NCI-H128 (cell line): ENCODE measurements at regions not wholly inside any gene's neighbourhood (a gene's known extent, or its start where the extent isn't known, plus 50 kb on each side); places are given as distances from the start of the nearest gene placed in this dataset.

ENCODE experiments used
- DNase-seq: peaks from one replicate; lab custom pipeline; 2025; ENCODE audit not compliant: unreplicated experiment; lab: John Stamatoyannopoulos, UW

DNA sequence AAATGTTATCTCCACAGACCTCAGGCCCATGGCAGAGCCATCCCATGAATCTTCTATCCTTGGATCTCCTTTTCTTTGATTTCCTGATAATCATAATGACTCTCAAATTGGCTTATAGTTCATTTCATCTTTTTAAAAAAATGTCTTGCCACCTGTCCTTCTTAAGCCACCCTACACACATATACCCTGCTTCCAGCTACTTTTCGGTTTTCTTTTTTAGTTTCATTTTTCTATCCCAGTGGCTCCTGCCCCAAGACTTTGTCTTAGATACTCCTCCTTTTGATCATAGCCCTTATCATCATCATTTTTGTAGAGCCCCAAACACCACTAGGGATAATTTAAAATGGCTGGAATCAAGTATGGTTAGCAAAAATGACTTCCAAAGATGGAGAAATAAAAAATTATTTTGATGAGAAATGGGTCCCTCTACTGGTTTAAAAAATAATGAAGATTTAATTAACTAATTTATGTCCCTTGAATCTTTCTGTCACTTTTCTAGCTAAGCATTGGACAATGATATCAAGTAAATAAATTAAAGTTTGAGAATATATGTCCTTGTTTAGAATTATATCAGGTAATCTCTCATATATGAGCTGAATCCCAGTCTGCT lies 277.3 kb upstream of the SEMA3D start:
- no peak for DNase-seq

DNA sequence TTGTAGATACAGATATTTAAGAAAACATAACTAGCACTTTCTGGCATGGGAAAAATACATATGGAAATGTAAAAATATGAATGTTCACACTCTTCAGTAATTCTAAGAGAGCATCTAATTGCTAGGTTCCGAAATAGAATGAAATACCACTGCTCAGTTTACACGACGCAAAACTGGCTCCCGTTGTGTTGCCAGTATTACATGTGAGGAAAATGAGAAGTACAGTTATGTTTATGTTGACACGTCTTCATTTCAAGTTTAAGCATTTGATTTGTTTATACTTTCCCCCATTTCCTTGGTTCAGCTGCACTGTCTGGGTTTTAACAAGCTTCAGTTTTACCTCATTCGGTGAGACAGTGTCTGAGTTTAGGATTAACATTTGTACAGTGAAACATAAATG lies 275.8 kb upstream of the SEMA3D start:
- DNase-seq = no peak

DNA sequence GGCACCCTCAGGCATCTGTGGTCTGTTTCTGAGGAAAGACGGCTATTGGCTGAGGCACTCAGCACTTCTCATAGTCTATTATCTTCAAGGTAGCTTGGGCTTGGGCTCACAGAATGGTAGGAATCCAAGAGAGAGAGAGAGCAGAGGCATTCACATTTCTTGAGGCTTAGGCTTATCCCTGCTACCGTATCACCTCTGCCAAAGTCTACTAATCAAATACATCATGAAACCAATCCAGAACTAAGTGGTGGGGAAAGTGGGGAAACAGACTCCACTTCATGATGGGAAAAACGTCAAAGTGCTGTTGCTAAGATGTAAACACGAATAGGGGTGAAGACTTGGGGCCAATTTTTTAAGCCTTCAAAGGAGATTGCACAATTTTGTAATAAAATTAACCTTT lies 271.1 kb upstream of the SEMA3D start:
- no peak for DNase-seq

DNA sequence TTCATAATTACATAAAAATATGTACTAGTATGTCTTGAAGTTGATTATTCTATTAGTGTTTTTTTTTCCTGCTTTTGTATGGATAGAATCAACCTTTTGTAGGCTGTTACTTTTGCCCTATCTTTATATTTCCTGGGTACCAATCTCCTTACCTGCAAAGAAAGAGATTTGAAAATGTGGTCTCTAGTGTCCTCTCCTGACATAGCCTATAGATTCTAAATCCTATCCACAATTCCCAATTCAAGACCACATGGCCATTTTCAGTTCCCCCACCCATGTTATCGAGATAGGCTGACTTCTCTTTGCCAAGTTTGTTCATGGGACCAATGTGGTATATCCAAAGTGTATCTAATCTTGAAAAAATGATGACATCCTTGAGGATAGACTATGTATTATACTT lies 269.4 kb upstream of the SEMA3D start:
- DNase-seq = no peak

- no peak for DNase-seq
These were observed 268.0 kb upstream of the SEMA3D start for GRCh38 chr7:85454904-85455303.

GRCh38 chr7:85452674-85453073 lies 265.8 kb upstream of the SEMA3D start:
- DNase-seq = no peak

DNA sequence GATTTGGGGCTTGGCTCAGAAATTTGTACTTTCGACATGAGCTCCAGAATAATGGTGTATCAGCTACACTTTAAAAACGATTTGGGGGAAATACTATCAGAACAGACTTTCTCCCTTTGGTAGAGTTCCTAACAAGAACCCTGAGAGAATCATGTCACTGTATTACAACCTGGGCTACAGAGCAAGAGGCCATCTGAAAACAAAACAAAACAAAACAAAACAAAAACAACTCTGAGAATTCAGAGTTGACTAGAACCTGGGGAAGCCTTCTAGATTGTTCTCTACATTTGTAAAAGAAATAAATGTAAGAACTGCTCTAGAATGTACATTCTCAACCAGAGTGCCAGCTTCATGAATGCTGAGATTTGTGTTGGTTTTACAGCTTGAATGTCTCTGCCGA lies 262.6 kb upstream of the SEMA3D start:
- no peak for DNase-seq

GRCh38 chr7:85447004-85447403 lies 260.1 kb upstream of the SEMA3D start:
- DNase-seq = no peak

DNA sequence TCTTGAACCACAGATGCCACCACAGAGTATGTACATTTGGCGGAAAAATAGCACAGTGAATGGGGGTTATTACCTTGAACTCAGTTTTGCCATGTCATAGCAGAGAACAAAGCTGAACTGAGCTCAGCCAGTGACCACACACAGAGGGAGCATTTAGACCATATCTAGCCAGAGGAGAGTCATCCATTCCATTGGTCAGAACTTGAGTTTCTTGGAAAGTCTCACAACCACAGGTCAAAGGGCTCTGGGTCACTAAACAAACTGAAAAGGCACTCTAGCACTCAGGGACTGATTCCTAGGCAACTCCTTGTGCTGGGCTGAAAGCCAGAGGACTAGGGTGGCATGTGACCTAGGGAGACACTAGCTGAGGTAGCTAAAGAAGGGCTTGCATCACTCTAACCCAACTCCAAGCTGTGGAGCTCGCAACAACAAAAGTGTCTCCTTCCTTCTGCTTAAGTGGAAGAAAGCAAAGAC lies 239.7 kb upstream of the SEMA3D start:
- no peak for DNase-seq

GRCh38 chr7:85424298-85424697 lies 237.4 kb upstream of the SEMA3D start:
- no peak for DNase-seq

- DNase-seq = no peak
These were observed 236.5 kb upstream of the SEMA3D start for GRCh38 chr7:85423209-85423895.

DNA sequence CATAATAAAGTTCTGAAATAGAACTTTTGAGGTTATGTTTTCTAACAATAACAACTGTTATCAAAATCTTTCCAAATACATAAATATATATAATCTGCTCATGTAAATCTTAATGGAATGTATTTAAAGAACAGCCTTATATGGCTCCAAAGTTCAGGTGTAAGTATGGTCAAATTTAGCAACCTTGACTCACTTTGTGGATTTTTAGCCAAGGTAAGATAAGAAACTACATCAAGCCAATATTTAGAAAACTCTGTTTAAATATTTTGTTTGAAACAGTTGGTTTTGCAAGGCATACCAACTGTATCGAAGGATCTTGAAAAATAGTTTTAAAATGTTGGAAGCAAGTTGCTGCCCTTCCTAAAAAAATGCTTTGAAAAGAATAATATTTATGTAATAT lies 228.9 kb upstream of the SEMA3D start:
- no peak for DNase-seq

- no peak for DNase-seq
These were observed 226.9 kb upstream of the SEMA3D start for GRCh38 chr7:85413718-85414117.

GRCh38 chr7:85412912-85413311 lies 226.1 kb upstream of the SEMA3D start:
- DNase-seq = no peak

DNA sequence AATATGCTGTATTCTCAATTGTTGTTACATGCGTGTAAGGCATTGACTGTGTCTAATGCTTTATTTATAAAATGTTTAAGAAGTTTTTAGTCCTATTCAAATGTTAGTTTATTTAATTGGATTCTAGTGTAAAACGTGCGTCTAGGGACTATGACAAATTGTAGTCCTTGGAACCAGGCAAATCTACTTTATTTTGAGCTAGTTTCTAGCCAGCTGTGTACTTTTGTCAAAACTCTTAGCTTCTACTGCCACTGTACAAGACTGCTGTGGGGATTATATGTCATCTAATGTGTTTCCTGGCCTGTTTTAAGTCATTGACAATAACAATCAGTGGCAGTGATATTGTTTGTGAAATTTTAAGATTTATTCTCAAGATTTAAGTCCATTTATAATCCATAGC lies 220.5 kb upstream of the SEMA3D start:
- no peak for DNase-seq

DNA sequence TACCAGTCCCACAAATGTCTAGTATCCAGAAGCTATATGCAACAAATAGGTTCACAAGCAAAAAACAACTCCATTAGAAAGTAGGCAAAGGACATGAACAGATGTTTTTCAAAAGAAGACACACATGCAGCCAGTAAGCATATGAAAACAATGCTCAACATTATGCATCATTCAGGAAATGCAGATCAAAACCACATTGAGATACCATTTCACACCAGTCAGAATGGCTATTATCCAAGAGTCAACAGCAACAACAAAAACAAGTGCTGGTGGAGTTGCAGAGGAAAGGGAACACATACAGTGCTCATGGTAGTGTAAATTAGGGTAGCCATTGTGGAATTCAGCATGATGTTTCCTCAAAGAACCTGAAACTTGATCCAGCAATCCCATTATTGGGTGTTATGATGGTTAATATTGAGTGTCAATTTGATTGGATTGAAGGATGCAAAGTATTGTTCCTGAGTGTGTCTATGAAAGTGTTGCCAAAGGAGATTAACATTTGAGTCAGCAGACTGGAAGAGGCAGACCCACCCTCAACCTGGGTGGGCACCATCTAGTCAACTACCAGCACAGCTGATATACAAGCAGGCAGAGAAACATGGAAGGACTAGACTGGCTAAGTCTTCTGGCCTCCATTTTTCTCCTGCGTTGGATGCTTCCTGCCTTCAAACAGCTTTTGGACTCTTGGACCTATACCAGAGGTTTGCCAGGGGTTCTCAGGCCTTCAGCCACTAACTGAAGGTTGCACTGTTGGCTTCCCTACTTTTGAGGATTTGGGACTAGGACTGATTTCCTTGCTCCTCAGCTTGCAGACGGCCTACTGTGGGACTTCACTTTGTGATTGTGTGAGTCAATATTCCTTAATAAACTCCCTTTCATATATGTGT lies 218.4 kb upstream of the SEMA3D start:
- DNase-seq = no peak

DNA sequence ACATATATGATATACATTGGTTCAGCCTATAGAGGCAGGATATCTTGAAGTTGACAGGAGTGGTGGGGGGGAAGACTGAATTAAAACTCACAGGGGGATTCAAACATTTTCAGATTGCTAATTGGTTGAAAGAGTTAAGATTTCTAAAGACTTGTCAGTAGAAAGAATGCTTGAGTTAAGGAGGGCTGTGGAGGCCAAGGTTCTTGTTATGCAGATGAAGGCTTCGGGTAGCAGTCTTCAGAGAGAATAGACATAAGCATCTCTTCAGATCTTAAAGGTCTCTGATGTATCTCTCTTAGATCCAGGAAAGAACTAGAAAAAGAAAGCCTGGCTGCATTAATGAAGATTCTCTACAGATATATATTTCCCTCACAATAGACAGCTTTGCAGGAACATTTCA lies 209.8 kb upstream of the SEMA3D start:
- DNase-seq = no peak

DNA sequence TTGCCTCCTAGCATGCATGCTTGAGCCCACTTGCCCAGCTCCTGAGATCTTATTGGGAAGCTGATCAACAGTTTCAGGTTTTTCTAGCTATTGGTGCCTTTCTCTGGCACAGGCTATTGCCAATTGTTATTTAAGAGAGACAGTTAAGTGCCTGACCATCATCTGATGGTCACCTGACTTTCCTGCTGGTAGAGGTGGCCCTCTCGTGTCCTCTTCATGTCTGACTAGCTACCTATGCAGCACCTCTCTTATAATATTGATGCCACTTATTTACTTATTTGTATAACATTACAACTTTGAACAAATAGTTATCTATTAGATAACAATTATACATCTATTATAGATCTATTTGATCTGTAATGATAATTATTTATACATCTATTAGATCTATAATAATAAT lies 205.9 kb upstream of the SEMA3D start:
- no peak for DNase-seq

DNA sequence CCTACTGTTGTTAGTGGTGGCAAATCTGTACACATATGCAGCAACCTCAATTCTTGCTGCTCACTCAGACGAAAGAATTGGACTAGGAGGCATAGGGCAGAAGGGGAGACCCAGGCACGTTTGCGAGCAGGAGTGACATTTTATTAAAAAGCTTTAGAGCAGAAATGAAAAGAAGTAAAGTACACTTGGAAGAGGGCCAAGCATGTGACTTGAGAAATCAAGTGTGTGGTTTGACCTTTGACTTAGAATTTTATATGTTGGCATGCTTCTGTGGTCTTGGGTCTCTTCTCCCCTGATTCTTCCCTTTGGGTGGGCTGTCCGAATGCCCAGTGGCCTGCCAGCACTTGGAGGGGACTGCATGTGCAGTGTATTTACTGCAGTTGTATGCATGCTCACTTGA lies 205.5 kb upstream of the SEMA3D start:
- DNase-seq = no peak

DNA sequence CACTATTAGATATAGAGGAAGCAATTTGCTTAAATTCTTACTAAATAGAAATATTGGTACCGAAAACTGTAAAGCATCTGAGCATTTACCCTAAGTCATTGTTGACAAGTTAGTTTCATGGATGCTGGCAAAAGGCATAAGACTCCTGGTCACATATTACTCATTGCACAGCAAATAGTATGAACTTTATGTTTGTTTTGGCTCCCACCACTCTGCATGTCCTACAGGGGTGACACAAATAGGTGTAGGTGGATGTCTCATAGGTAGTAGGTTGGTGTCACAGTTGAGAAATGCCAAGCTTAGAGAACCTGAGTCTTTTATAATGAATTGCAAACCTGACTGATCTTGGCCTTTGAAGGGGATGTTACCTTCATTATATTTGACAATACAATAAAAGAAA lies 199.6 kb upstream of the SEMA3D start:
- DNase-seq = no peak

- no peak for DNase-seq
These were observed 197.5 kb upstream of the SEMA3D start for GRCh38 chr7:85384392-85384791.

DNA sequence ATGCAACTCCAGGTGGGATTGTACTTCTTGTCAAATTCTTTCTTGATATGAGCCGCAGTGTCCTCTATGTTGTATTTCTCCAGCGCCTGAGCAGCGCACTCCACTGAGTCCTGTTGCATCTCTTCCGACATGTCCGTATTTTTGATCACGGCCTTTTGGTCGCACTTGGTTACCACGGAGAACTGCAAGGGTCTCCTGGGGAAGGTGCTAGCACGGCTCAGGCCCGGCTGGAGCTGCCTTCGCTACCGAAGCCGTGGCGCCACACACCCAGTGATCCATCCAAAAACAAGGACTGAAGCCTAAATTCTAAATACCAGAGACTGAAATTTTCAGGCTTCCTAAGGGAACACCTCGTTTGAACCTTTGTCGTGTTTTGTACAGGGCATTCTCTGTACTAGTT lies 194.4 kb upstream of the SEMA3D start:
- DNase-seq = no peak
